ENCODE measurements at regions not wholly inside any gene's neighbourhood (a gene's known extent, or its start where the extent isn't known, plus 50 kb on each side); places are given as distances from the start of the nearest gene placed in this dataset.

DNA sequence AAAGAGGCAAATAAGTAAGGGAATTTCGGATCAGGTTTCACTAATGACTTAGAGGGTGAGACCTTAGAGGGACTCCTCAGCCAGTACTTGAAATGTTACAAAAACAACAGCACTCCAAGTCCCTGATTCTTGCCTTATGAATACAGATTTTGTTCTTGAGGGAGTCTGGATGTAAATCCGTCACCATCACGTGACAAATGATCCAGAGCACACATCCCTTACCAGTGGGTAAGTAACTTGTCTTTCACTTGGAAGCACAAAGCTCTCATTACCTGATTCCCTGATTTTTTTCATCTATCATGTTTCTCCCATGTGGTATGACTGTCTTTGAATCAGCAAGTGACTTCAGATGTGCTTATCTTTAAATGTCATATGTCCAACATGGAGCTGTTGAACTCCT lies 595.3 kb upstream of the POU3F2 start:
- TF ChIP-seq, protein P1, sequence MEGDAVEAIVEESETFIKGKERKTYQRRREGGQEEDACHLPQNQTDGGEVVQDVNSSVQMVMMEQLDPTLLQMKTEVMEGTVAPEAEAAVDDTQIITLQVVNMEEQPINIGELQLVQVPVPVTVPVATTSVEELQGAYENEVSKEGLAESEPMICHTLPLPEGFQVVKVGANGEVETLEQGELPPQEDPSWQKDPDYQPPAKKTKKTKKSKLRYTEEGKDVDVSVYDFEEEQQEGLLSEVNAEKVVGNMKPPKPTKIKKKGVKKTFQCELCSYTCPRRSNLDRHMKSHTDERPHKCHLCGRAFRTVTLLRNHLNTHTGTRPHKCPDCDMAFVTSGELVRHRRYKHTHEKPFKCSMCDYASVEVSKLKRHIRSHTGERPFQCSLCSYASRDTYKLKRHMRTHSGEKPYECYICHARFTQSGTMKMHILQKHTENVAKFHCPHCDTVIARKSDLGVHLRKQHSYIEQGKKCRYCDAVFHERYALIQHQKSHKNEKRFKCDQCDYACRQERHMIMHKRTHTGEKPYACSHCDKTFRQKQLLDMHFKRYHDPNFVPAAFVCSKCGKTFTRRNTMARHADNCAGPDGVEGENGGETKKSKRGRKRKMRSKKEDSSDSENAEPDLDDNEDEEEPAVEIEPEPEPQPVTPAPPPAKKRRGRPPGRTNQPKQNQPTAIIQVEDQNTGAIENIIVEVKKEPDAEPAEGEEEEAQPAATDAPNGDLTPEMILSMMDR (IDR thresholded peaks at IDR 0.05; ENCODE audit: insufficient read depth, low read depth, low read length), result no peak
- no peak for TF ChIP-seq EZH2 (IDR thresholded peaks at IDR 0.05; ENCODE audit: insufficient read depth, low read length)
